ENCODE measurements at regions not wholly inside any gene's neighbourhood (a gene's known extent, or its start where the extent isn't known, plus 50 kb on each side); places are given as distances from the start of the nearest gene placed in this dataset.

- DNase-seq (ENCODE audit: low read depth): no peak
These were observed 581.8 kb upstream of the ZFP42 start for GRCh38 chr4:187413564-187414358.

- DNase-seq (ENCODE audit: low read depth): no peak
These were observed 580.9 kb upstream of the ZFP42 start for GRCh38 chr4:187414716-187415115.

- no peak for DNase-seq (ENCODE audit: low read depth)
These were observed 580.3 kb upstream of the ZFP42 start for GRCh38 chr4:187415231-187415630.

GRCh38 chr4:187416216-187416615 is 579.4 kb upstream of the ZFP42 start:
- no peak for DNase-seq (ENCODE audit: low read depth)

- DNase-seq (ENCODE audit: low read depth): no peak
These were observed 577.9 kb upstream of the ZFP42 start for GRCh38 chr4:187417721-187418120.

GRCh38 chr4:187422655-187423054 is 572.9 kb upstream of the ZFP42 start:
- DNase-seq (ENCODE audit: low read depth): no peak

GRCh38 chr4:187424636-187425035 is 570.9 kb upstream of the ZFP42 start:
- no peak for DNase-seq (ENCODE audit: low read depth)

GRCh38 chr4:187426511-187426910 is 569.1 kb upstream of the ZFP42 start:
- DNase-seq (ENCODE audit: low read depth): no peak

- no peak for DNase-seq (ENCODE audit: low read depth)
These were observed 563.3 kb upstream of the ZFP42 start for GRCh38 chr4:187432310-187432709.

GRCh38 chr4:187433141-187433540 is 562.4 kb upstream of the ZFP42 start:
- DNase-seq (ENCODE audit: low read depth): no peak

- no peak for DNase-seq (ENCODE audit: low read depth)
These were observed 559.3 kb upstream of the ZFP42 start for GRCh38 chr4:187436251-187436650.

GRCh38 chr4:187444061-187444460 is 551.5 kb upstream of the ZFP42 start:
- peak; percentile 41 for DNase-seq (ENCODE audit: low read depth)

GRCh38 chr4:187449702-187450101 is 545.9 kb upstream of the ZFP42 start:
- DNase-seq (ENCODE audit: low read depth): no peak

GRCh38 chr4:187451776-187452175 is 543.8 kb upstream of the ZFP42 start:
- DNase-seq (ENCODE audit: low read depth): peak; percentile 54

- no peak for DNase-seq (ENCODE audit: low read depth)
These were observed 535.6 kb upstream of the ZFP42 start for GRCh38 chr4:187460016-187460415.

GRCh38 chr4:187464573-187464972 is 531.0 kb upstream of the ZFP42 start:
- DNase-seq (ENCODE audit: low read depth): no peak

- no peak for DNase-seq (ENCODE audit: low read depth)
These were observed 528.3 kb upstream of the ZFP42 start for GRCh38 chr4:187467224-187467623.

- no peak for DNase-seq (ENCODE audit: low read depth)
These were observed 525.9 kb upstream of the ZFP42 start for GRCh38 chr4:187469627-187470026.

- DNase-seq (ENCODE audit: low read depth): no peak
These were observed 525.5 kb upstream of the ZFP42 start for GRCh38 chr4:187470061-187470460.

- DNase-seq (ENCODE audit: low read depth): no peak
These were observed 521.3 kb upstream of the ZFP42 start for GRCh38 chr4:187474238-187474637.

- no peak for DNase-seq (ENCODE audit: low read depth)
These were observed 519.7 kb upstream of the ZFP42 start for GRCh38 chr4:187475901-187476300.

- no peak for DNase-seq (ENCODE audit: low read depth)
These were observed 518.3 kb upstream of the ZFP42 start for GRCh38 chr4:187477224-187477623.

GRCh38 chr4:187478292-187479140 is 517.1 kb upstream of the ZFP42 start:
- peak; percentile 94 for DNase-seq (ENCODE audit: low read depth)

Data from RPMI7951 (cell line).